HG02623 (cell line): ENCODE measurements at regions not wholly inside any gene's neighbourhood (a gene's known extent, or its start where the extent isn't known, plus 50 kb on each side); places are given as distances from the start of the nearest gene placed in this dataset.

Experiments used
- ATAC-seq: cut with Tn5 transposase; IDR thresholded peaks from one replicate; pipeline ENCODE4 v1.9.1; 2021; ENCODE audit warnings: moderate library complexity; ENCODE audit not compliant: unreplicated experiment

- no peak for ATAC-seq
These were observed 446.5 kb downstream of the BCL11A start for GRCh38 chr2:60106836-60107529.

GRCh38 chr2:60105906-60106305 lies 447.5 kb downstream of the BCL11A start:
- no peak for ATAC-seq

- peak; percentile 65 for ATAC-seq
These were observed 448.6 kb downstream of the BCL11A start for GRCh38 chr2:60104514-60105505.

GRCh38 chr2:60100034-60100433 lies 453.4 kb downstream of the BCL11A start:
- no peak for ATAC-seq

- ATAC-seq, result no peak
These were observed 454.5 kb downstream of the BCL11A start for GRCh38 chr2:60098996-60099395.

- ATAC-seq, result no peak
These were observed 456.2 kb downstream of the BCL11A start for GRCh38 chr2:60097298-60097697.

GRCh38 chr2:60096556-60096955 lies 456.9 kb downstream of the BCL11A start:
- no peak for ATAC-seq

DNA sequence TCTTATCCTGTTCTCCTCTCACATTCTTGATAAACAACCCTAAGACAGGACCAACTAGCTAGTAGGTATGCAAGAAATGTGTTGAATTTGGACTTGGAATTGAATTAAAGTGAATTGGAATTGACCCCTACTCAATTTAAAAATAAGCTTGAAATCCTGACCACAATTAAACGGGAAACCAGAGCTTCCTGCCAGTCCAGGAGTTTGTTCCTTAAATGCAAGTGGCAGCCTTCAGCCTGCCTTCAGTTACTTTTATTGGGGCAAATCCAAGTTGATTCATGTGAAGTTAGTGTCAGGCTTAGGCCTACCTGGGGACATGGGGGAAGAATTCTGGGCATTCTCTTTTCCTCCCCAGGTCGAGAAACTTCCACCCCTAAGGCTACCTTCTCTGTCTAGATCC lies 457.6 kb downstream of the BCL11A start:
- ATAC-seq, result no peak

DNA sequence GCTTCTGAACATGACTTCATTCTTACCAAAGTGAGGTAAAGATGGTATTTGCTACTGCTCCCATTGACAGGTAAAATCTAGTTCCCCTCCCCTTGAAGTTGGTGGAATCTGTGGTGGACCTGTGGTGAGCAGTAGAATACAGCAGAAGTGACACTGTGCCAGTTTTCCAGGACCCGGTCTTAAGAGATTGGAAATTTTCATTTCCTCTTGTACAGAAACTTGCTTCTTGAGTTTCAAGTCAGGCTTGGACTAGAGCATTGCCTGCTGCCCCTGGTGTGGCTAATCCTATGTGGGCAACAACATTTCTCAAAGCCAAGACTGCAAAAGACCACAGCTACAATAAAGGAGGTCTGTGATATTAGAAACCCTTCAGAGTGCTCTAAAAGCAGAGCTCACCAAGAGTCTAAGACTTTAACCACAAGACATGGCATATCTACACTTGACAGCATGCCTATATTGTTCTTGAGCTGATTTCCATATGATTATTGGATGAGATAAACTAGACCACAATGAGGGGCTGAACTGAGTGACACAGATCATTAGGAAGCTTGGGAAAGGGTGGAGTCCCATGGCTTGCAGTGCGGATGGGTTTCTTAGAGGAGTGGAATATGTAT lies 458.1 kb downstream of the BCL11A start:
- ATAC-seq, result no peak

GRCh38 chr2:60094450-60094929 lies 459.0 kb downstream of the BCL11A start:
- no peak for ATAC-seq

- no peak for ATAC-seq
These were observed 460.7 kb downstream of the BCL11A start for GRCh38 chr2:60092781-60093180.

DNA sequence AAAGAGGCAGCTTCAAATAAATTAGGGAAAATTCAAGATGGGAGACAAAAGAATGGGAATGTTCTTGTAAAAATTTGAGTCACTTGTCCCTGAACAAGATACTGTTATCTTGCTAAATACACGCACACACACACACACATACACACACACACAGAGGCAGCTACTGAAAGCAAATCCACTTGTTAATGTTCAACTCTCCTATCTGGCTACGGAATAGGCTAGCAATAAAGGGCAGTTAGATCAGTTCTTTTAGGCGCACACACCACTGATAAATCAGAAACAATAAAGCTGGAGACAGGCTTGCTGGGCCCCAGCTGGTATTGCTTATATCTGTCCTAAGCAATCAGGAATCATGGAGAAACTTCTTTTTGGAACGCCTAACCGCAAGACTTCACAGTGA lies 461.6 kb downstream of the BCL11A start:
- no peak for ATAC-seq

- ATAC-seq, result no peak
These were observed 462.2 kb downstream of the BCL11A start for GRCh38 chr2:60091266-60091665.

DNA sequence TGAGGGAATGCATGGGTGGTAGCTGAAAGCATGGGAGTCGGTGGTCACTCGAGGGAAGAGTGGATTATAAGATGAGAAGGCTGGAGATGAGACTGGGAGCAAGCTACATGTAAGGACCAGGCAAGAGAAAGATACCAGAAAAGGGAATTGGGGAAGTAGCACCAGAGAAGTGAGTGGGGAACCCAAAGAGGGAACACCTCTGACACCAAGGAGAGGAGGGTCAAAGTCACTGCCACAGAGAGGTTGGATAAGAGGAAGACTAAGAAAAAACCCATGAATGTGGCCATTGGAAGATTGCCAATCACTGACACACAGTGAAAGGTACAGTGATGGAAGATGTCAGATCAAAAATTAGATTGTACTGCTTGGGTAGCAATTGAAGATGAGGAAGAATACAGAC lies 473.9 kb downstream of the BCL11A start:
- no peak for ATAC-seq

GRCh38 chr2:60075048-60075447 lies 478.4 kb downstream of the BCL11A start:
- no peak for ATAC-seq

DNA sequence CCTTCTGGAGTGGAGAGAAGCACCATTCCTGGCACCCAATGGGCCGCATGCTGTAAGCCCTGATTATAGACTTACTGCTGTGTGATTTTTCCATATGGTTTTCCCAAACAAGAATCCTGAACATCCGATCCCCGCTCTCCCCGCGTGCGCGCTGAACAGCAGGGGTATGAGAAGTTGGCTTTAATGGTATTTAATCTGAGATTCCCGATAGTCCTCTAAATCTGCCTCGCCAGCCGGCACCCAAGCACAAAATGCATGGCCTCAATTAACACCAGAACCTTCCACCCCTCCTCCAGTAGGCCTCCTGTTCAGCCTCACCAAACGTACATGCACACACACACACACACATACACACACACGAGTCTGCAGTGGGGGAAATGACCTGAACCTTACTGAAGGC lies 480.3 kb downstream of the BCL11A start:
- ATAC-seq, result no peak

- ATAC-seq, result no peak
These were observed 480.8 kb downstream of the BCL11A start for GRCh38 chr2:60072609-60073008.

GRCh38 chr2:60071490-60071831 lies 482.0 kb downstream of the BCL11A start:
- ATAC-seq, result no peak

GRCh38 chr2:60070736-60071489 lies 482.5 kb downstream of the BCL11A start:
- ATAC-seq, result no peak

DNA sequence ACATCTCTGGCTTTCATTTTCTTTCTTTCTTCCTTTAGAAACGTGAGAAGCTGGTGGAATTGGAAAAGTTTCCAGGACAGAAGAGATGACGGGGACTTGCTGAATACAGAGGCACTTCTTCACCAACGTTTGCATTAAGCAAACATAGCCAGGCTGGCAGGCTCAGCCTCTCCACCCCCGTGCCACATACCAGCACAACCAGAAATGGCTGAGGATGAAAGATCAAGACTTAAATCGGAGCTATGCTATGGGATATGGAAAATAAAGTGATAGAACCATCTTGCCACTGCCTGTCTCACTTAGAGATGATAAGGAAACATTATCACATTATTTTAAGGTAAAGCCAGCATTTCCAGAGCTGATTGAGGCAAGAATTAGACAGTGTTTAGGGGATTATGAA lies 483.3 kb downstream of the BCL11A start:
- no peak for ATAC-seq

- ATAC-seq, result no peak
These were observed 484.7 kb downstream of the BCL11A start for GRCh38 chr2:60068755-60069154.
